GM12878 (cell line): ENCODE measurements at regions not wholly inside any gene's neighbourhood (a gene's known extent, or its start where the extent isn't known, plus 50 kb on each side); places are given as distances from the start of the nearest gene placed in this dataset.

Source experiments
- ATAC-seq: fragments of 200-7000 bp; cut with Tn5 transposase; 3 replicates; pipeline ENCODE4 v1.9.1; 2020; ENCODE audit warnings: mild to moderate bottlenecking, moderate library complexity
- BruUV-seq: library from RNA; stranded (reverse); fragments of 400-500 nt; replicated peaks from 2 replicates; lab custom pipeline; 2021; lab: Mats Ljungman, UMichigan
- CTCF ChIA-PET: fragments of 300-600 bp; sonication (Branson Sonifier 250); formaldehyde crosslinking; extraction: SDS; loops from one replicate; lab custom pipeline; 2021; ENCODE audit warnings: inconsistent platforms; lab: Yijun Ruan, JAX
- POLR2A ChIA-PET: fragments of 350-600 bp; formaldehyde crosslinking; extraction: SDS; loops from one replicate; lab custom pipeline; 2021; ENCODE audit warnings: inconsistent platforms; lab: Charles Lee
- RAD21 ChIA-PET: fragments of 300-600 bp; sonication (Branson Sonifier 250); formaldehyde crosslinking; loops from one replicate; lab custom pipeline; 2023; ENCODE audit warnings: antibody characterized with exemption; ENCODE audit not compliant: unreplicated experiment; lab: Charles Lee
- SMC1A ChIA-PET: fragments of 300-600 bp; sonication (Branson Sonifier 250); formaldehyde crosslinking; loops from one replicate; lab custom pipeline; 2023; ENCODE audit not compliant: unreplicated experiment, uncharacterized antibody; lab: Charles Lee
- DNase-seq: peaks from one replicate; pipeline ENCODE4 v3.0.0-alpha.2; 2011; ENCODE audit warnings: low read depth, low spot score
- FAIRE-seq: peaks from 3 replicates; lab custom pipeline; 2011; peaks lifted over from hg19 to GRCh38; lab: Jason Lieb, UNC
- H2AFZ ChIP-seq: 2 replicates; pipeline ENCODE4 v1.6.0; 2011; ENCODE audit warnings: low read depth, low read length, control low read depth; ENCODE audit not compliant: control insufficient read depth
- H3K27ac ChIP-seq: 2 replicates; pipeline ENCODE4 v1.5.1; 2011; ENCODE audit warnings: control low read depth; ENCODE audit not compliant: control insufficient read depth, insufficient read depth
- H3K27me3 ChIP-seq, 2 experiments: replicated peaks in 1 of 2; 2 replicates each; pipeline versions ENCODE4 v1.6.0 to v1.6.1; 2011; ENCODE audit warnings: low read length in 1 of 2; ENCODE audit not compliant: control insufficient read depth in 2 of 2, insufficient read depth in 2 of 2
- H3K36me3 ChIP-seq, 2 experiments: 2 replicates each; pipeline ENCODE4 v1.5.1; 2011; ENCODE audit warnings: low read length in 1 of 2; ENCODE audit not compliant: control insufficient read depth in 2 of 2, insufficient read depth in 2 of 2
- H3K4me1 ChIP-seq: 2 replicates; pipeline ENCODE4 v1.6.1; 2011; ENCODE audit warnings: mild to moderate bottlenecking, low read length, moderate library complexity, mixed read lengths; ENCODE audit not compliant: control insufficient read depth, insufficient read depth
- H3K4me2 ChIP-seq: 2 replicates; pipeline ENCODE4 v1.6.0; 2011; ENCODE audit warnings: control low read depth; ENCODE audit not compliant: control insufficient read depth, insufficient read depth
- H3K4me3 ChIP-seq: fragments of 200-600 bp; sonication (generic); 2 replicates; pipeline ENCODE4 v1.5.1; 2016
- H3K79me2 ChIP-seq: 2 replicates; pipeline ENCODE4 v1.6.0; 2011; ENCODE audit warnings: low read length; ENCODE audit not compliant: control insufficient read depth, insufficient read depth
- H3K9ac ChIP-seq: 2 replicates; pipeline ENCODE4 v1.8.0; 2011; ENCODE audit warnings: low read length, control low read depth, mixed read lengths; ENCODE audit not compliant: control insufficient read depth, insufficient read depth
- H3K9me3 ChIP-seq: replicated peaks from 3 replicates; pipeline ENCODE4 v1.5.1; 2011; ENCODE audit warnings: mild to moderate bottlenecking, low read length; ENCODE audit not compliant: control insufficient read depth, insufficient read depth
- H4K20me1 ChIP-seq: 2 replicates; pipeline ENCODE4 v1.6.0; 2011; ENCODE audit not compliant: control insufficient read depth, insufficient read depth
- MEF2B ChIP-seq: fragments of 450-650 bp; IDR thresholded peaks from 2 replicates; pipeline ENCODE4 v1.6.1; 2018; ENCODE audit warnings: mild to moderate bottlenecking, moderate library complexity; ENCODE audit not compliant: partially characterized antibody, poor library complexity, severe bottlenecking
- NFXL1 ChIP-seq: fragments of 450-650 bp; IDR thresholded peaks from 2 replicates; pipeline ENCODE4 v1.6.1; 2017; ENCODE audit warnings: antibody characterized with exemption, mild to moderate bottlenecking, borderline replicate concordance
- RBBP5 ChIP-seq: fragments of 200-600 bp; sonication (generic); conservative IDR thresholded peaks from 2 replicates; pipeline ENCODE4 v1.6.1; 2016
- SUZ12 ChIP-seq: fragments of 200-600 bp; sonication (generic); IDR thresholded peaks from one replicate; pipeline ENCODE4 v1.6.1; 2018; ENCODE audit warnings: antibody characterized with exemption, mild to moderate bottlenecking; ENCODE audit not compliant: unreplicated experiment
- ZNF207 ChIP-seq: fragments of 450-650 bp; IDR thresholded peaks from 2 replicates; pipeline ENCODE4 v1.6.1; 2014; ENCODE audit warnings: antibody characterized with exemption, mild to moderate bottlenecking, borderline replicate concordance
- WGBS: methylation state at CpG from one replicate; pipeline ENCODE4 v1.1.6; 2016; ENCODE audit warnings: low lambda C conversion rate; ENCODE audit not compliant: insufficient replicate concordance, insufficient coverage; ENCODE audit errors: missing lambda C conversion rate; 5-methylcytosine and 5-hydroxymethylcytosine counted together
- in situ Hi-C: fragments of 300-500 bp; cut with MboI; formaldehyde crosslinking; loops from 9 replicates; pipeline ENCODE4 v1.14.3; 2018; ENCODE audit warnings: mixed read lengths
- intact Hi-C: fragments of 100-400 bp; cut with micrococcal nuclease; formaldehyde crosslinking; loops from one replicate; pipeline ENCODE4 v1.14.2; 2022; ENCODE audit not compliant: unreplicated experiment
- TF ChIP-seq, protein P1 (sequence below): IDR thresholded peaks from 2 replicates; pipeline ENCODE4 v1.6.1; 2011; ENCODE audit warnings: borderline replicate concordance, low read depth, mild to moderate bottlenecking, moderate library complexity, mixed read lengths, low read length; ENCODE audit not compliant: insufficient read depth; ENCODE audit errors: extremely low read length
- TF ChIP-seq, protein P2 (sequence below): IDR thresholded peaks from 2 replicates; pipeline ENCODE4 v1.6.1; 2012; ENCODE audit warnings: improper control_type of control experiment, low read depth, low read length; ENCODE audit not compliant: insufficient replicate concordance
- TF ChIP-seq, protein P3 (sequence below): fragments of 450-650 bp; conservative IDR thresholded peaks from 2 replicates; pipeline ENCODE4 v1.6.1; 2017; ENCODE audit warnings: mild to moderate bottlenecking, moderate library complexity

- H3K79me2 ChIP-seq = no peaks in the 10 kb centered on the region
- no peak overlapping the region for H3K9ac ChIP-seq
- ChIA-PET CTCF (interaction anchor here (1.6 to 1.8 kb wide), 2 partner anchors 8 to 11 kb away, joined by 6 read pairs; no protein-coding TSS in a partner anchor), RAD21 (interaction anchor here (2.3 to 8.7 kb wide), 3 partner anchors 11 to 107 kb away, joined by 8 to 186 read pairs (median 157); no protein-coding TSS in a partner anchor), POLR2A (interaction anchor here (0.9 kb wide), 2 partner anchors 108 to 177 kb away, joined by 3 read pairs; no protein-coding TSS in a partner anchor), SMC1A (interaction anchor here (0.7 to 11.4 kb wide), 4 partner anchors 10 to 273 kb away, joined by 4 to 168 read pairs (median 24); no protein-coding TSS in a partner anchor)
- H3K4me2 ChIP-seq = no peak overlapping the region
- 72% methylated on average over 5 of the region's 5 CpGs for WGBS
- H3K4me3 ChIP-seq = no peak overlapping the region
- FAIRE-seq = no peak
- no peak overlapping the region for H3K27ac ChIP-seq
- no peaks in the 10 kb centered on the region; the same call in 2 of the 3 replicates for H3K9me3 ChIP-seq
- H2AFZ ChIP-seq = no peak overlapping the region
- DNase-seq = no peak
- in situ Hi-C loops = no loop called here
- no peaks in the 10 kb centered on the region for H3K36me3 ChIP-seq
- no peak for ATAC-seq
- BruUV-seq = no TSS peak
- H4K20me1 ChIP-seq = no peaks in the 10 kb centered on the region
- intact Hi-C loops = no loop called here
- TF ChIP-seq, protein P1, sequence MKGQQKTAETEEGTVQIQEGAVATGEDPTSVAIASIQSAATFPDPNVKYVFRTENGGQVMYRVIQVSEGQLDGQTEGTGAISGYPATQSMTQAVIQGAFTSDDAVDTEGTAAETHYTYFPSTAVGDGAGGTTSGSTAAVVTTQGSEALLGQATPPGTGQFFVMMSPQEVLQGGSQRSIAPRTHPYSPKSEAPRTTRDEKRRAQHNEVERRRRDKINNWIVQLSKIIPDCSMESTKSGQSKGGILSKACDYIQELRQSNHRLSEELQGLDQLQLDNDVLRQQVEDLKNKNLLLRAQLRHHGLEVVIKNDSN = no peak
- TF ChIP-seq NFXL1 (no peak), RBBP5 (no peak), MEF2B (no peak), ZNF207 (no peak), SUZ12 (no peak)
- TF ChIP-seq, protein P2, sequence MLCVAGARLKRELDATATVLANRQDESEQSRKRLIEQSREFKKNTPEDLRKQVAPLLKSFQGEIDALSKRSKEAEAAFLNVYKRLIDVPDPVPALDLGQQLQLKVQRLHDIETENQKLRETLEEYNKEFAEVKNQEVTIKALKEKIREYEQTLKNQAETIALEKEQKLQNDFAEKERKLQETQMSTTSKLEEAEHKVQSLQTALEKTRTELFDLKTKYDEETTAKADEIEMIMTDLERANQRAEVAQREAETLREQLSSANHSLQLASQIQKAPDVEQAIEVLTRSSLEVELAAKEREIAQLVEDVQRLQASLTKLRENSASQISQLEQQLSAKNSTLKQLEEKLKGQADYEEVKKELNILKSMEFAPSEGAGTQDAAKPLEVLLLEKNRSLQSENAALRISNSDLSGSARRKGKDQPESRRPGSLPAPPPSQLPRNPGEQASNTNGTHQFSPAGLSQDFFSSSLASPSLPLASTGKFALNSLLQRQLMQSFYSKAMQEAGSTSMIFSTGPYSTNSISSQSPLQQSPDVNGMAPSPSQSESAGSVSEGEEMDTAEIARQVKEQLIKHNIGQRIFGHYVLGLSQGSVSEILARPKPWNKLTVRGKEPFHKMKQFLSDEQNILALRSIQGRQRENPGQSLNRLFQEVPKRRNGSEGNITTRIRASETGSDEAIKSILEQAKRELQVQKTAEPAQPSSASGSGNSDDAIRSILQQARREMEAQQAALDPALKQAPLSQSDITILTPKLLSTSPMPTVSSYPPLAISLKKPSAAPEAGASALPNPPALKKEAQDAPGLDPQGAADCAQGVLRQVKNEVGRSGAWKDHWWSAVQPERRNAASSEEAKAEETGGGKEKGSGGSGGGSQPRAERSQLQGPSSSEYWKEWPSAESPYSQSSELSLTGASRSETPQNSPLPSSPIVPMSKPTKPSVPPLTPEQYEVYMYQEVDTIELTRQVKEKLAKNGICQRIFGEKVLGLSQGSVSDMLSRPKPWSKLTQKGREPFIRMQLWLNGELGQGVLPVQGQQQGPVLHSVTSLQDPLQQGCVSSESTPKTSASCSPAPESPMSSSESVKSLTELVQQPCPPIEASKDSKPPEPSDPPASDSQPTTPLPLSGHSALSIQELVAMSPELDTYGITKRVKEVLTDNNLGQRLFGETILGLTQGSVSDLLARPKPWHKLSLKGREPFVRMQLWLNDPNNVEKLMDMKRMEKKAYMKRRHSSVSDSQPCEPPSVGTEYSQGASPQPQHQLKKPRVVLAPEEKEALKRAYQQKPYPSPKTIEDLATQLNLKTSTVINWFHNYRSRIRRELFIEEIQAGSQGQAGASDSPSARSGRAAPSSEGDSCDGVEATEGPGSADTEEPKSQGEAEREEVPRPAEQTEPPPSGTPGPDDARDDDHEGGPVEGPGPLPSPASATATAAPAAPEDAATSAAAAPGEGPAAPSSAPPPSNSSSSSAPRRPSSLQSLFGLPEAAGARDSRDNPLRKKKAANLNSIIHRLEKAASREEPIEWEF = no peak
- TF ChIP-seq, protein P3, sequence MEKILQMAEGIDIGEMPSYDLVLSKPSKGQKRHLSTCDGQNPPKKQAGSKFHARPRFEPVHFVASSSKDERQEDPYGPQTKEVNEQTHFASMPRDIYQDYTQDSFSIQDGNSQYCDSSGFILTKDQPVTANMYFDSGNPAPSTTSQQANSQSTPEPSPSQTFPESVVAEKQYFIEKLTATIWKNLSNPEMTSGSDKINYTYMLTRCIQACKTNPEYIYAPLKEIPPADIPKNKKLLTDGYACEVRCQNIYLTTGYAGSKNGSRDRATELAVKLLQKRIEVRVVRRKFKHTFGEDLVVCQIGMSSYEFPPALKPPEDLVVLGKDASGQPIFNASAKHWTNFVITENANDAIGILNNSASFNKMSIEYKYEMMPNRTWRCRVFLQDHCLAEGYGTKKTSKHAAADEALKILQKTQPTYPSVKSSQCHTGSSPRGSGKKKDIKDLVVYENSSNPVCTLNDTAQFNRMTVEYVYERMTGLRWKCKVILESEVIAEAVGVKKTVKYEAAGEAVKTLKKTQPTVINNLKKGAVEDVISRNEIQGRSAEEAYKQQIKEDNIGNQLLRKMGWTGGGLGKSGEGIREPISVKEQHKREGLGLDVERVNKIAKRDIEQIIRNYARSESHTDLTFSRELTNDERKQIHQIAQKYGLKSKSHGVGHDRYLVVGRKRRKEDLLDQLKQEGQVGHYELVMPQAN = no peak
- peaks cover 34% of the 10 kb centered on the region for H3K4me1 ChIP-seq
- no peaks in the 10 kb centered on the region for H3K27me3 ChIP-seq
These were observed 130.8 kb upstream of the LGALSL start for GRCh38 chr2:64323197-64323596.
